PFSK-1 (cell line): ENCODE measurements at regions not wholly inside any gene's neighbourhood (a gene's known extent, or its start where the extent isn't known, plus 50 kb on each side); places are given as distances from the start of the nearest gene placed in this dataset.

Experiments used
- FOXP2 ChIP-seq: optimal IDR thresholded peaks from 2 replicates; pipeline ENCODE3; 2011; ENCODE audit warnings: borderline replicate concordance, control low read depth, inconsistent platforms; ENCODE audit not compliant: insufficient read depth; ENCODE audit errors: extremely low read length, extremely low read depth
- TF ChIP-seq, protein P1 (sequence below), 2 experiments: IDR thresholded peaks; 2 replicates each; pipeline versions ENCODE4 v1.6.1 to v1.8.0; 2011 to 2012; ENCODE audit warnings: low read depth in 2 of 2, low read length in 2 of 2, control low read depth in 1 of 2, inconsistent platforms in 1 of 2, mild to moderate bottlenecking in 1 of 2, moderate library complexity in 1 of 2; ENCODE audit not compliant: insufficient read depth in 1 of 2

GRCh38 chr16:66135421-66135831 lies 231.1 kb upstream of the CDH5 start:
- TF ChIP-seq, protein P1, sequence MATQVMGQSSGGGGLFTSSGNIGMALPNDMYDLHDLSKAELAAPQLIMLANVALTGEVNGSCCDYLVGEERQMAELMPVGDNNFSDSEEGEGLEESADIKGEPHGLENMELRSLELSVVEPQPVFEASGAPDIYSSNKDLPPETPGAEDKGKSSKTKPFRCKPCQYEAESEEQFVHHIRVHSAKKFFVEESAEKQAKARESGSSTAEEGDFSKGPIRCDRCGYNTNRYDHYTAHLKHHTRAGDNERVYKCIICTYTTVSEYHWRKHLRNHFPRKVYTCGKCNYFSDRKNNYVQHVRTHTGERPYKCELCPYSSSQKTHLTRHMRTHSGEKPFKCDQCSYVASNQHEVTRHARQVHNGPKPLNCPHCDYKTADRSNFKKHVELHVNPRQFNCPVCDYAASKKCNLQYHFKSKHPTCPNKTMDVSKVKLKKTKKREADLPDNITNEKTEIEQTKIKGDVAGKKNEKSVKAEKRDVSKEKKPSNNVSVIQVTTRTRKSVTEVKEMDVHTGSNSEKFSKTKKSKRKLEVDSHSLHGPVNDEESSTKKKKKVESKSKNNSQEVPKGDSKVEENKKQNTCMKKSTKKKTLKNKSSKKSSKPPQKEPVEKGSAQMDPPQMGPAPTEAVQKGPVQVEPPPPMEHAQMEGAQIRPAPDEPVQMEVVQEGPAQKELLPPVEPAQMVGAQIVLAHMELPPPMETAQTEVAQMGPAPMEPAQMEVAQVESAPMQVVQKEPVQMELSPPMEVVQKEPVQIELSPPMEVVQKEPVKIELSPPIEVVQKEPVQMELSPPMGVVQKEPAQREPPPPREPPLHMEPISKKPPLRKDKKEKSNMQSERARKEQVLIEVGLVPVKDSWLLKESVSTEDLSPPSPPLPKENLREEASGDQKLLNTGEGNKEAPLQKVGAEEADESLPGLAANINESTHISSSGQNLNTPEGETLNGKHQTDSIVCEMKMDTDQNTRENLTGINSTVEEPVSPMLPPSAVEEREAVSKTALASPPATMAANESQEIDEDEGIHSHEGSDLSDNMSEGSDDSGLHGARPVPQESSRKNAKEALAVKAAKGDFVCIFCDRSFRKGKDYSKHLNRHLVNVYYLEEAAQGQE (IDR thresholded peaks at IDR 0.05; ENCODE audit: insufficient read depth in 1 of 2, low read depth in 2 of 2, low read length in 2 of 2): no peak
- TF ChIP-seq FOXP2: no peak
